GM23338 (cell line): ENCODE measurements at regions not wholly inside any gene's neighbourhood (a gene's known extent, or its start where the extent isn't known, plus 50 kb on each side); places are given as distances from the start of the nearest gene placed in this dataset.

Experiments
- ATAC-seq: fragments of 200-7000 bp; cut with Tn5 transposase; 3 replicates; pipeline ENCODE4 v1.9.1; 2020
- DNase-seq: peaks from one replicate; pipeline ENCODE4 v3.0.0-alpha.2; 2015; ENCODE audit warnings: low spot score
- H2AFZ ChIP-seq: fragments of 200-600 bp; sonication (generic); 2 replicates; pipeline ENCODE4 v1.8.0; 2016; ENCODE audit warnings: antibody characterized with exemption, mild to moderate bottlenecking, moderate library complexity
- H3F3A ChIP-seq: fragments of 200-600 bp; sonication (generic); replicated peaks from 2 replicates; pipeline ENCODE4 v1.8.0; 2017; ENCODE audit warnings: antibody characterized with exemption, mixed run types, low read depth
- H3K27ac ChIP-seq: fragments of 200-600 bp; sonication (generic); 2 replicates; pipeline ENCODE4 v1.6.1; 2016; ENCODE audit warnings: low read depth
- H3K27me3 ChIP-seq: fragments of 200-600 bp; sonication (generic); 2 replicates; pipeline ENCODE4 v1.8.0; 2016; ENCODE audit warnings: mild to moderate bottlenecking, mixed run types, moderate library complexity; ENCODE audit not compliant: insufficient read depth
- H3K36me3 ChIP-seq: fragments of 200-600 bp; sonication (generic); 2 replicates; pipeline ENCODE4 v1.8.0; 2016; ENCODE audit warnings: mild to moderate bottlenecking; ENCODE audit not compliant: insufficient read depth
- H3K4me1 ChIP-seq: fragments of 200-600 bp; sonication (generic); 2 replicates; pipeline ENCODE4 v1.8.0; 2016; ENCODE audit warnings: mild to moderate bottlenecking, moderate library complexity; ENCODE audit not compliant: insufficient read depth
- H3K4me2 ChIP-seq: fragments of 200-600 bp; sonication (generic); 2 replicates; pipeline ENCODE4 v1.7.1; 2017; ENCODE audit warnings: mixed run types
- H3K4me3 ChIP-seq: fragments of 200-600 bp; sonication (generic); 2 replicates; pipeline ENCODE4 v1.6.1; 2016; ENCODE audit warnings: mixed run types
- H3K79me2 ChIP-seq: fragments of 200-600 bp; sonication (generic); replicated peaks from 2 replicates; pipeline ENCODE4 v1.8.0; 2017; ENCODE audit warnings: mild to moderate bottlenecking; ENCODE audit not compliant: insufficient read depth
- H3K9me2 ChIP-seq: fragments of 200-600 bp; sonication (generic); 2 replicates; pipeline ENCODE4 v1.8.0; 2017; ENCODE audit not compliant: insufficient read depth
- H4K20me1 ChIP-seq: fragments of 200-600 bp; sonication (generic); replicated peaks from 2 replicates; pipeline ENCODE4 v1.8.0; 2017; ENCODE audit warnings: mild to moderate bottlenecking; ENCODE audit not compliant: insufficient read depth
- H3K27ac Mint-ChIP-seq: 2 replicates; pipeline ENCODE4 v1.8.0; 2020; ENCODE audit warnings: inconsistent platforms, mild to moderate bottlenecking, moderate library complexity, mixed read lengths
- H3K27me3 Mint-ChIP-seq: 3 replicates; pipeline ENCODE4 v1.8.0; 2022; ENCODE audit warnings: low read depth, mild to moderate bottlenecking, moderate library complexity, mixed read lengths, inconsistent platforms; ENCODE audit not compliant: insufficient read depth, poor library complexity
- H3K36me3 Mint-ChIP-seq: 3 replicates; pipeline ENCODE4 v1.8.0; 2021; ENCODE audit warnings: low read depth, mild to moderate bottlenecking, inconsistent platforms, moderate library complexity, mixed read lengths
- H3K4me1 Mint-ChIP-seq: 3 replicates; pipeline ENCODE4 v1.8.0; 2020; ENCODE audit warnings: mild to moderate bottlenecking, inconsistent platforms, mixed read lengths
- H3K4me3 Mint-ChIP-seq: 3 replicates; pipeline ENCODE4 v1.8.0; 2021; ENCODE audit warnings: moderate library complexity, mild to moderate bottlenecking, inconsistent platforms, mixed read lengths
- H3K9me3 Mint-ChIP-seq: 3 replicates; pipeline ENCODE4 v1.8.0; 2020; ENCODE audit warnings: moderate library complexity, mild to moderate bottlenecking, inconsistent platforms, mixed read lengths
- REST ChIP-seq: IDR thresholded peaks from one replicate; pipeline ENCODE4 v1.6.1; 2018; ENCODE audit warnings: antibody characterized with exemption; ENCODE audit not compliant: unreplicated experiment
- ZNF114 ChIP-seq: fragments of 250-450 bp; sonication (Bioruptor Pico); IDR thresholded peaks from 2 replicates; pipeline ENCODE4 v1.5.0; 2020; ENCODE audit warnings: mild to moderate bottlenecking, moderate library complexity
- ZNF462 ChIP-seq: fragments of 250-450 bp; sonication (Bioruptor Pico); IDR thresholded peaks from 2 replicates; pipeline ENCODE4 v1.5.0; 2020; ENCODE audit warnings: mild to moderate bottlenecking, moderate library complexity
- TF ChIP-seq, protein P1 (sequence below): IDR thresholded peaks from 2 replicates; pipeline ENCODE4 v1.6.1; 2016; ENCODE audit warnings: antibody characterized with exemption

DNA sequence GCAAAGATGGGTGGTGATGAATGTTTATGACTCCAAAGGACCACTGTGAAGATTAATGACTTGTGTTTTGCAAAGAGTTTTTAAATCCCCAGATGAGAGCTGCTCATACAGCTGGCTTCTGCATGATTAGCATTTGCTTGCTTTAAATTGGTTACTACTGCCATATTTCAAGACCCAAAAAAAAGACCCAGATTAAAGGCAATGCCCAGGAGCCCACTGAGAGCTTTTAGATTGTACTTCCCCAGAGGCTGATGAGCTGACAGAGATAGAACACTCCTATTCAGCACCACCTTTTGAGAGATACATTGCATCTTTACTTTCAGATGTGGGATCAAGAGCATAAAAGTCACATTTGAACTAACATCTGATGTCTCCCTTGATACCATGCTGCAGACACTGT lies 142.0 kb downstream of the HNRNPD start:
- no peak for DNase-seq
- Mint-ChIP-seq H3K36me3 (no peaks in the 10 kb centered on the region), H3K4me1 (no peaks in the 10 kb centered on the region), H3K4me3 (no peak overlapping the region), H3K27ac (no peak overlapping the region), H3K9me3 (no peaks in the 10 kb centered on the region), H3K27me3 (peaks cover 2% of the 10 kb centered on the region)
- Histone ChIP-seq H3K79me2 (no peaks in the 10 kb centered on the region), H3K27ac (no peak overlapping the region), H3K4me1 (no peaks in the 10 kb centered on the region), H3F3A (no peaks in the 10 kb centered on the region), H3K4me3 (no peak overlapping the region), H3K27me3 (no peaks in the 10 kb centered on the region), H3K4me2 (no peak overlapping the region), H3K9me2 (no peaks in the 10 kb centered on the region), H2AFZ (0 out of 2 replicates have a peak overlapping the region, but pooled peaks have one; percentile 63), H4K20me1 (no peaks in the 10 kb centered on the region), H3K36me3 (no peaks in the 10 kb centered on the region)
- ATAC-seq, result no peak
- TF ChIP-seq REST (no peak), ZNF462 (CRISPR knock-in tag) (no peak), ZNF114 (no peak)
- TF ChIP-seq, protein P1, sequence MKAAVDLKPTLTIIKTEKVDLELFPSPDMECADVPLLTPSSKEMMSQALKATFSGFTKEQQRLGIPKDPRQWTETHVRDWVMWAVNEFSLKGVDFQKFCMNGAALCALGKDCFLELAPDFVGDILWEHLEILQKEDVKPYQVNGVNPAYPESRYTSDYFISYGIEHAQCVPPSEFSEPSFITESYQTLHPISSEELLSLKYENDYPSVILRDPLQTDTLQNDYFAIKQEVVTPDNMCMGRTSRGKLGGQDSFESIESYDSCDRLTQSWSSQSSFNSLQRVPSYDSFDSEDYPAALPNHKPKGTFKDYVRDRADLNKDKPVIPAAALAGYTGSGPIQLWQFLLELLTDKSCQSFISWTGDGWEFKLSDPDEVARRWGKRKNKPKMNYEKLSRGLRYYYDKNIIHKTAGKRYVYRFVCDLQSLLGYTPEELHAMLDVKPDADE, result no peak
